ENCODE measurements at regions not wholly inside any gene's neighbourhood (a gene's known extent, or its start where the extent isn't known, plus 50 kb on each side); places are given as distances from the start of the nearest gene placed in this dataset.

GRCh38 chr9:18138656-18139055, 335.3 kb upstream of the ADAMTSL1 start:
- TF ChIP-seq CTCF (IDR thresholded peaks at IDR 0.05; ENCODE audit: insufficient read depth, low read depth, low read length) (no peak), EZH2 (IDR thresholded peaks at IDR 0.05; ENCODE audit: insufficient read depth, low read length) (no peak)

Data from astrocyte (in vitro differentiated cells and primary cell).